ENCODE measurements at regions not wholly inside any gene's neighbourhood (a gene's known extent, or its start where the extent isn't known, plus 50 kb on each side); places are given as distances from the start of the nearest gene placed in this dataset.

DNA sequence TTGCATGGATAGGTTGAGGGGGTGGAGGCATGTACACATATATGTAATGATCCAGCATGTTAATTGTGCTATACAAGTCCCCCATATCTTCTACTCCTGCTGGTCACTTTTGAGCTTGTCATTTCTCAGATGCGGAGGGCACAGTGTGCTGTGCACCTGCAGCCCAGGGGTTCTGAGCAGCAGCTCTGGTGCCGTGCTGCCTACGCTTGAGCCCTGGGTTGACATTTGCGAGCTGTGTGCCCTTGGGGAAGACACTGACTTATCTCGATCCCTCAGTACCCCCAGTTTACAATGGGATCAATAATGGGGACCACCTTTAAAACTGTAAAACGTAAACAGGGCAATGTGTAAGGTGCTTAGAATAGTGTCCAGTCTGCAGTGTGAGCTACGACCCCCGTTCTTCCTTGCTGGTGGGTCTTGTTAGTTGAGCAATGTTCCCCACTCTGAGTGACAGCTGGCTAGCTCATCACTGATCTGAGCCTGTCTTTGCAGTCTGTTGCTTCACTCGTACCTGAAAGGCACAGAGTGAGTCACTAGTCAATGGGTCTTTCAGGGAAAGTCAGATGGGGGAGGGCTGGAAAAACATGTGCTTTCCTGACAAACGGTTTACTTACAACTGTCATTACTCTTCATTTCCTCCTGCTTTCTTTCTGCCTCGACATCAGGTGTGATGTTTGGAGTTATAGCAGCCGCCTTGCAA, 91.7 kb downstream of the SLC2A10 start:
- Mint-ChIP-seq H3K36me3 (no peaks in the 10 kb centered on the region), H3K27ac (no peak overlapping the region), H3K9me3 (no peaks in the 10 kb centered on the region), H3K4me1 (no peaks in the 10 kb centered on the region), H3K27me3 (ENCODE audit: low read depth in 2 of 2) (peaks cover 16 to 35% of the 10 kb centered on the region in 2 donors), H3K4me3 (no peak overlapping the region)
- TF ChIP-seq, protein P1, sequence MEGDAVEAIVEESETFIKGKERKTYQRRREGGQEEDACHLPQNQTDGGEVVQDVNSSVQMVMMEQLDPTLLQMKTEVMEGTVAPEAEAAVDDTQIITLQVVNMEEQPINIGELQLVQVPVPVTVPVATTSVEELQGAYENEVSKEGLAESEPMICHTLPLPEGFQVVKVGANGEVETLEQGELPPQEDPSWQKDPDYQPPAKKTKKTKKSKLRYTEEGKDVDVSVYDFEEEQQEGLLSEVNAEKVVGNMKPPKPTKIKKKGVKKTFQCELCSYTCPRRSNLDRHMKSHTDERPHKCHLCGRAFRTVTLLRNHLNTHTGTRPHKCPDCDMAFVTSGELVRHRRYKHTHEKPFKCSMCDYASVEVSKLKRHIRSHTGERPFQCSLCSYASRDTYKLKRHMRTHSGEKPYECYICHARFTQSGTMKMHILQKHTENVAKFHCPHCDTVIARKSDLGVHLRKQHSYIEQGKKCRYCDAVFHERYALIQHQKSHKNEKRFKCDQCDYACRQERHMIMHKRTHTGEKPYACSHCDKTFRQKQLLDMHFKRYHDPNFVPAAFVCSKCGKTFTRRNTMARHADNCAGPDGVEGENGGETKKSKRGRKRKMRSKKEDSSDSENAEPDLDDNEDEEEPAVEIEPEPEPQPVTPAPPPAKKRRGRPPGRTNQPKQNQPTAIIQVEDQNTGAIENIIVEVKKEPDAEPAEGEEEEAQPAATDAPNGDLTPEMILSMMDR (IDR thresholded peaks at IDR 0.05) = no peak
- H3K27me3 ChIP-seq (ENCODE audit: control insufficient read depth, insufficient read depth, low read length) = no peaks in the 10 kb centered on the region
- no peak for ATAC-seq
- DNase-seq = no peak
- H3K27ac ChIP-seq (ENCODE audit: low read length) = no peak overlapping the region
- H3K4me3 ChIP-seq (ENCODE audit: low read length) = no peak overlapping the region
- intact Hi-C loops (cut with micrococcal nuclease) = no loop called here
- no peaks in the 10 kb centered on the region for H3K36me3 ChIP-seq (ENCODE audit: control insufficient read depth, insufficient read depth, low read length)
- H3K9me3 ChIP-seq (ENCODE audit: control insufficient read depth, insufficient read depth, low read length) = no peaks in the 10 kb centered on the region
- WGBS (ENCODE audit: insufficient coverage) = 88% methylated on average over 10 of the region's 12 CpGs
- H3K4me1 ChIP-seq (ENCODE audit: control insufficient read depth, insufficient read depth, low read length) = no peaks in the 10 kb centered on the region

DNA sequence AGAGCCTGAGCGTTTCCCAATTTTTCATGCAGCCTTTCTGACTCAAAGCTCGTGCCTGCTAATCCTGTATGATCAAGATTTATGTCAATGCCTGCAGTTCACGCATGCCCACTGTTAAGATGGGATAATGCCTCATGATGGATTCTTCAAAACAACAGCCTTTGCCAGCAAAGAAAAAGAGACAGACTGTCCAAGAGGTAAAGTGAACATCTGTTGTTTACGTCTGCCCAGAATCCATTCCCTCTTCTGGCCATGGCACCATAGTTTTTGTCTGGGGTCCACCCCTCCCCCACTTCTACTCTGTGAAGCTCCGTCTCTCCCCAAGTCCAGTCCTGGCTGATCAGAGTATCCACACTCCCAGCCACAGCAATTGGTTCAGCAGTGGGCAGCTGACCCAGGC, 91.9 kb upstream of the EYA2 start:
- Mint-ChIP-seq H3K27me3 (ENCODE audit: low read depth in 2 of 2) (peaks cover 22 to 49% of the 10 kb centered on the region in 2 donors), H3K9me3 (no peaks in the 10 kb centered on the region), H3K27ac (no peak overlapping the region), H3K4me1 (no peaks in the 10 kb centered on the region), H3K36me3 (no peaks in the 10 kb centered on the region), H3K4me3 (no peak overlapping the region)
- TF ChIP-seq, protein P1 (IDR thresholded peaks at IDR 0.05) = no peak
- Histone ChIP-seq H3K36me3 (ENCODE audit: control insufficient read depth, insufficient read depth, low read length) (no peaks in the 10 kb centered on the region), H3K4me1 (ENCODE audit: control insufficient read depth, insufficient read depth, low read length) (no peaks in the 10 kb centered on the region), H3K9me3 (ENCODE audit: control insufficient read depth, insufficient read depth, low read length) (no peaks in the 10 kb centered on the region), H3K27me3 (ENCODE audit: control insufficient read depth, insufficient read depth, low read length) (no peaks in the 10 kb centered on the region), H3K27ac (ENCODE audit: low read length) (no peak overlapping the region), H3K4me3 (ENCODE audit: low read length) (no peak overlapping the region)
- DNase-seq (no peak), ATAC-seq (no peak)
- intact Hi-C loops (cut with micrococcal nuclease) = no loop called here
- WGBS (ENCODE audit: insufficient coverage) = 77% methylated on average over 5 of the region's 5 CpGs

DNA sequence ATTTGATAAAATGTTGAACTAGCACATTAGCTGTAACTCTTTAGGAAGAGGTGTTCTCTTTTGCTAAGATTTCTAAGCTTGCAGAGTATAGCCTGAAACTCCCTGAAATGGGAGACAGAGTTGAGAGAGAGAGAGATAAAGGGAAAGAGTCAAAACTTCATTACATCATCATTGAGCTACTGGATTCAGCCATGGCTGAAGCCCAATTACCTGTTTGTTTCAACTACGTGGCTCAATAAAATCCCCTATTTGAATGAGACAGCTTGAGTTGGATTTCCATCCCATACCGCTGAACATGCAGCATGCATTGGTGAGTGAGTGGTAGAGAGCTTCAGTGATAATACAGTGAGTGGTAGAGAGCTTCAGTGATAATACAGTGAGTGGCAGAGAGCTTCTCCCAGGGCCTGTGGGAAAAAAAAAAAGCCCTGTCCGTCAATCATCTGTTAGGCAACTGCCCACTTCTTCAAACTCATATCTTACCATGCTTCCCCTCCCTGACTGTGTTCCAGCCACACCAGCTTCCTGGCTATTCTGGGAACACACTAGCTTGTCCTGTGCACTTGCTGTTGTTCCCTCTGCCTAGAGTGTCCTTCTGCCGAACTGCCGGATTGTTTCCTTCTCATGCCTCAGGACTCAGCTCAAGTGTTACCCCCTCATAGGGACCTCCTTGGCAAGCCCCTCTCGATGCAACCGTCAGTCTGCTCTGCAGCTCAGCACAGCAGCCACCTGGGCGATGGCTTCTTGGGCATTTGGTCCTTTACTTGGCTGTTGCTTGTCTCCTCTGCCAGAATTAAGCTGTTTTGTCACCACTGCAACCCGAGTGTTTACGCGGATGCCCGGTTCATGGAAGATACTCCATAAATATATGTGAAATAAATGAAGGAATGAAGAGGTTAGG, 91.3 kb upstream of the EYA2 start:
- H3K9me3 ChIP-seq (ENCODE audit: control insufficient read depth, insufficient read depth, low read length) = no peaks in the 10 kb centered on the region
- 84% methylated on average over 12 of the region's 12 CpGs for WGBS (ENCODE audit: insufficient coverage)
- no peaks in the 10 kb centered on the region for H3K36me3 ChIP-seq (ENCODE audit: control insufficient read depth, insufficient read depth, low read length)
- no peaks in the 10 kb centered on the region for H3K9me3 Mint-ChIP-seq
- ATAC-seq (no peak), DNase-seq (no peak)
- no peak overlapping the region for H3K4me3 ChIP-seq (ENCODE audit: low read length)
- no peaks in the 10 kb centered on the region for H3K4me1 Mint-ChIP-seq
- TF ChIP-seq, protein P1 (IDR thresholded peaks at IDR 0.05) = no peak
- intact Hi-C loops (cut with micrococcal nuclease) = no loop called here
- H3K27ac ChIP-seq (ENCODE audit: low read length) = no peak overlapping the region
- H3K4me1 ChIP-seq (ENCODE audit: control insufficient read depth, insufficient read depth, low read length) = no peaks in the 10 kb centered on the region
- H3K27ac Mint-ChIP-seq = no peak overlapping the region
- H3K27me3 ChIP-seq (ENCODE audit: control insufficient read depth, insufficient read depth, low read length) = no peaks in the 10 kb centered on the region
- no peak overlapping the region for H3K4me3 Mint-ChIP-seq
- peaks cover 22 to 49% of the 10 kb centered on the region in 2 donors for H3K27me3 Mint-ChIP-seq (ENCODE audit: low read depth in 2 of 2)
- no peaks in the 10 kb centered on the region for H3K36me3 Mint-ChIP-seq
